Choroid plexus epithelial cell (primary cell): ENCODE measurements at regions not wholly inside any gene's neighbourhood (a gene's known extent, or its start where the extent isn't known, plus 50 kb on each side); places are given as distances from the start of the nearest gene placed in this dataset.
"Not testable (repeated sequence)": the region's sequence is repeated elsewhere in the genome, so short reads cannot be mapped to it uniquely, and the experiment has no call there.

ENCODE experiments used
- DNase-seq: peaks from one replicate; pipeline ENCODE4 v3.0.0-alpha.2; 2010; ENCODE audit warnings: low read depth
- H3K4me3 ChIP-seq: 2 replicates; pipeline ENCODE4 v1.5.1; 2011; ENCODE audit warnings: low read depth, mild to moderate bottlenecking, control low read depth, low read length, moderate library complexity
- TF ChIP-seq, protein P1 (sequence below): conservative IDR thresholded peaks from 2 replicates; pipeline ENCODE4 v1.5.1; 2011; ENCODE audit warnings: low read depth, mild to moderate bottlenecking, control low read depth, inconsistent platforms, low read length, moderate library complexity

DNA sequence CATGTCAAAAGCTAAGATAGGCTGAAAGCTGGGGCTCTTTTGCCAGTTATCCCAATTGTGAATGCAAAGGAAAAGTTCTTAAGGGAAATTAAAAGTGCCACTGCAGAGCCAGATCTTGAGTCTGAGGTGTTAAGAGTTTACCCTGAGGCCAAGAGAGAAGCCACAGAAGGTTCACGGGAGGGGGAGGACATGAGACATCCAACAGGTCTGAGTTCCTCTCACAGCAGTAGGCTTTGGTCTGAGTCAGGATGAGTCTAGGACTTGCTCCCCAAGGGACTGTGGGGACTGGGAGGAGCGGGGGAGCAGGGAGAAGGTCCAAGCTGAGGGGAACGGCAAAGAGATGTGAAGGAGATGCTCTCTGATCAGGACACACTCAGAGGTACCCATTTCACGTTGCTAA is 411.2 kb upstream of the CAMK1G start:
- H3K4me3 ChIP-seq: no peak overlapping the region
- TF ChIP-seq, protein P1, sequence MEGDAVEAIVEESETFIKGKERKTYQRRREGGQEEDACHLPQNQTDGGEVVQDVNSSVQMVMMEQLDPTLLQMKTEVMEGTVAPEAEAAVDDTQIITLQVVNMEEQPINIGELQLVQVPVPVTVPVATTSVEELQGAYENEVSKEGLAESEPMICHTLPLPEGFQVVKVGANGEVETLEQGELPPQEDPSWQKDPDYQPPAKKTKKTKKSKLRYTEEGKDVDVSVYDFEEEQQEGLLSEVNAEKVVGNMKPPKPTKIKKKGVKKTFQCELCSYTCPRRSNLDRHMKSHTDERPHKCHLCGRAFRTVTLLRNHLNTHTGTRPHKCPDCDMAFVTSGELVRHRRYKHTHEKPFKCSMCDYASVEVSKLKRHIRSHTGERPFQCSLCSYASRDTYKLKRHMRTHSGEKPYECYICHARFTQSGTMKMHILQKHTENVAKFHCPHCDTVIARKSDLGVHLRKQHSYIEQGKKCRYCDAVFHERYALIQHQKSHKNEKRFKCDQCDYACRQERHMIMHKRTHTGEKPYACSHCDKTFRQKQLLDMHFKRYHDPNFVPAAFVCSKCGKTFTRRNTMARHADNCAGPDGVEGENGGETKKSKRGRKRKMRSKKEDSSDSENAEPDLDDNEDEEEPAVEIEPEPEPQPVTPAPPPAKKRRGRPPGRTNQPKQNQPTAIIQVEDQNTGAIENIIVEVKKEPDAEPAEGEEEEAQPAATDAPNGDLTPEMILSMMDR: no peak
- no peak for DNase-seq

DNA sequence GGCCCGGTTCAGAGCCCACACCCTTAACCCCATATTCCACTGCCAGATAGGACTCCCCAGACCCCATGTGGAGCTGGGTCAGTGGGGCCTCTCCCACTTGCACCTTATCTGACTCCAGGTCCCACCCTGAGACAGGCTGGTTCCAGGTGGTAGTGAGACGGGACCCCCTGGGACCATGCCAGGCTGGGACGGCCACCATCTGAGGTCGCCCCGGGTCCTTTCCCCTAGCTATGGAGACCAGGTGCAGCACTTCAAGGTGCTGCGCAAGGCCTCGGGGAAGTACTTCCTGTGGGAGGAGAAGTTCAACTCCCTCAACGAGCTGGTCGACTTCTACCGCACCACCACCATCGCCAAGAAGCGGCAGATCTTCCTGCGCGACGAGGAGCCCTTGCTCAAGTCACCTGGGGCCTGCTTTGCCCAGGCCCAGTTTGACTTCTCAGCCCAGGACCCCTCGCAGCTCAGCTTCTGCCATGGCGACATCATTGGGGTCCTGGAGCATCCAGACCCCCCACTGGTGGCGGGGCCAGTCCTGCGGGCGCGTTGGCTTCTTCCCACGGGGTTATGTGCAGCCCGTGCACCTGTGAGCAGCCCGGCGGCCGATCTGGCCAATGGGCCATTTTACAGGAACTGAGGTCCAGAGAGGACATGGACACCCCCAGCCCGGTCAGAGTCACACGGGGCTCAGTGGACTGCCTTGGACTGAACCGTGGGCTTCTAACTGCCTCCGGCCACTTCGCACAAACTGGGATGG is 410.5 kb upstream of the CAMK1G start:
- DNase-seq, H3K4me3 ChIP-seq: not testable (repeated sequence)

DNA sequence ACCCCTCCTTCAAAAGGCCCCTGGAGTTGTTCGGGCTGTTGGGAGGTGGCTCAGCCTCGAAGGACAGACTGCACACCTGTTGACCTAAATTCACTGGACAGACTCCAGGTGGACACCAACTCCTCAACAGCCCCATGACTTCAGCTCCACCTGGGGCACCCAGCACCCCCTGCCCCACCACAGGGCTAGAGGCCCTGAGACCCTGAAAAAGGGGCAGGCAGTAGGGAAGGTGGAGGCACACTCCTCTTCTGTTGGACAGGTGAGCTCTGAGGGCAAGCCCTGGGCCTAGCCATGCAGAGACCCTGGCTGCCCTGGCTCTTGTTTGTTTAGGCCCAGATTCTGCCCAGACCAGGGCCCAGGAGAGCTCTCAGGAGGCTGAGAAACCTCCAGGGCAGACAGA is 409.7 kb upstream of the CAMK1G start:
- DNase-seq, H3K4me3 ChIP-seq: not testable (repeated sequence)

DNA sequence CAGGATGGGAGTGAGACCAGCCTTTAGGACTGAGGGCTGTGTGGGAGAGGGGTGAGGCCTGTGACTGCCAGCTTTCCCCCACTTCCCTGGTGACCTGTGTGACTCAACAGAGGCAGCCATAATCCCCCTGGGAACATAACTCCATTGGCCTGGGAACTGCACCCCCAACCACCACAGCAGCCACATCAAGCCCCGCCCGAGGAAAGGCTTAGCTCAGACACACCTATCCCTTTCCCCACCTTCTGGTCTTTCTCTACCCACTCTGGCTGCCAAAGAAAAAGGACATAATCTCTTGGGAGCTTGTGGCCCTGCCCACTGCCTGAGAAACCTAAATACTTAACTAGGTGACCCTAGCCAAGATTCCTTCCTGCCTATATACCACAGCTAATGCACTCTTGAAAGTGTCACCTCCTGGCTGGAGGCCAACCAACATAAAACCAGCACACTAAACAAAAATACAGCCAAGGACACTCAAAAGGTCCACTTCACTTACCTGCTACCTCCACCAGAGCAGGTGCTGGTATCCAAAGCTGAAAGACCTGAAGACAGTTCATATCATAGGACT is 406.6 kb upstream of the CAMK1G start:
- no peak for DNase-seq
- H3K4me3 ChIP-seq: no peak overlapping the region
- TF ChIP-seq, protein P1: no peak

DNA sequence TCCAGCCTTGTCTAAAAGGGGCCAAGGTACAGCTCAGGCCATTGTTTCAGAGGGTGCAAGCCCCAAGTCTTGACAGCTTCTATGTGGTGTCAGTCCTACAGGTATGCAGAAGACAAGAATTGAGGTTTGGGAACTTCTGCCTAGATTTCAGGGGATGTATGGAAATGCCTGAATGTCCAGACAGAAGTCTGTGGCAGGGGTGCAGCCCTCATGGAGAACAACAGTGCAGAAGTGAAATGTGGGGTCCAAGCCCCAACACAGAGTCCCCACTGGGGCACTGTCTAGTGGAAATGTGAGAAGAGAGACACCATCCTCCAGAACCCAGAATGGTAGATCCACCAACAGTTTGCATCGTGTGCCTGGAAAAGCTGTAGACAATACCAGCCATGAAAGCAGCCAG is 400.3 kb upstream of the CAMK1G start:
- TF ChIP-seq, protein P1: no peak
- H3K4me3 ChIP-seq: no peak overlapping the region
- DNase-seq: no peak

DNA sequence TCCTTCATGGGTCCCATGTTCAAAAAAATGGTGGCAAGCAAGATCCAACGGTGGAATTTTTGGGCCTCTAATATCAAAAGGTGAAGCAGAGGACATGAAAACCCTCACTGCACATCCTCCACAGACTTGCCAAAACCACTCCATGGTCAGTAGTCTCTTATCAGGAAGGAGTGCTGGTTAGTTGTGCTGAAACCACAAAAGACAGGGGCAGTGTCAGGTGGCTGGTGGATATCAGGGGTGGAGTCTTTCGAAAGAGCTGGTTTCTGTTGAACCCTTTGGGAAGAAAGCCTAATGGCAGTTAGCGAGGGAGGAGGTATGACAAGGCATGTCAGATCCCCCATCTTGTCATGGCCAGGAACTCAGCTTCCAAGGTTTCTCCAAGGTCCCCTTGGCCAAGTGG is 395.9 kb upstream of the CAMK1G start:
- TF ChIP-seq, protein P1: no peak
- no peak overlapping the region for H3K4me3 ChIP-seq
- DNase-seq: no peak

DNA sequence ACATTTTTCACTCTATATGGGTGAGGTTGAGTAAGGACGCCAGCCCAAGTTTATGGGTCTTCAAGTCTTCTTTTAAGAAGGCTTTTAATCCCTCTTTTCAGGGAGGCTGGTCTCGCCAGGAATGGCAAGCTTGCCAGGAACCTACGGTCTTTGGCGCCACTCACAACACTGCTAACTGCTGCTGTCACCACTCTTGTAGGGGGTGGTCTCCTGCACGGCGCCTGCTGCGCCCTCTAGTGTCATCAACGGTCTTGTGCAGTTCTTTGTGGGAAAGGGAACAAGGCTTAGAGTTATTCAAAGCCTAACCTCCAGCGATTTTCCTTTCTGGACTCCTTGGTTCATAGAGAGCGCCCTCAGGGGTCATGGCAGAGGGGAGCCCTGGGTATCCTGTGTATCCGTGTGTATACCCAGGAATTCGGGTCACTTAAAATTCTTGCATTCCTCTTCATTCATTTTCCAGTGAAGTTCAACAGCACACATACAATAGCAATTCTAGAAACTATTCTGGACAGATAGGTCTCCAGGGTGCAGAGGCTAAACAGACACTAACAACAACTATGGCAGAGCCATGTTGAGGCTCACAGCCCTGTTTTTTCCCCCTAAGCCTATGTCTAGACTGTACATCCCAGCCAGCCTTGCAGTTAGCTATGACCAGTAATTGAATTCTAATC is 392.8 kb upstream of the CAMK1G start:
- TF ChIP-seq, protein P1: peak; percentile 64
- H3K4me3 ChIP-seq: no peak overlapping the region
- peak; percentile 41 for DNase-seq

DNA sequence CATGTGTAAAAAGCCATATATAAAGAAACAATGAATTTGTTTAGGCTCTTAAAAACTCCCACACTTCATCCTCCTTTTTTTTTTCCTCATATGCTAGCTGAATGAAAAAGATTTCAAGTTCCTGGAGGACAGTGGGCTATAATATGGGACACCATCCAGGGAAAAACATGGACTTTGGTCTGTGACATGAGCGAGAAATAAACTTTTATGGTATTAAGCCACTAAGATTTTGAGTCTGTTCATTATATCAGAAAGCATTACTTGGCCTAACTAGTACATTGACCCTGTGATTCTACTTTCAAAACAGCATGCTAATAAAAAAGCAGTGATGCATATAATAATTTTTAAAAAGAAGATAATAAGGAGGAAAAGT is 392.3 kb upstream of the CAMK1G start:
- no peak for DNase-seq
- H3K4me3 ChIP-seq: no peak overlapping the region
- TF ChIP-seq, protein P1: no peak
